Hepatocyte (in vitro differentiated cells): ENCODE measurements at regions not wholly inside any gene's neighbourhood (a gene's known extent, or its start where the extent isn't known, plus 50 kb on each side); places are given as distances from the start of the nearest gene placed in this dataset.

ENCODE experiments used
- CTCF ChIP-seq: fragments of 200-600 bp; sonication (generic); IDR thresholded peaks from 2 replicates; pipeline ENCODE4 v1.5.1; 2016; ENCODE audit warnings: antibody characterized with exemption, mild to moderate bottlenecking; ENCODE audit not compliant: poor library complexity
- EZH2 ChIP-seq: fragments of 200-600 bp; sonication (generic); IDR thresholded peaks from 2 replicates; pipeline ENCODE4 v1.6.1; 2016; ENCODE audit warnings: antibody characterized with exemption, mild to moderate bottlenecking, borderline replicate concordance

DNA sequence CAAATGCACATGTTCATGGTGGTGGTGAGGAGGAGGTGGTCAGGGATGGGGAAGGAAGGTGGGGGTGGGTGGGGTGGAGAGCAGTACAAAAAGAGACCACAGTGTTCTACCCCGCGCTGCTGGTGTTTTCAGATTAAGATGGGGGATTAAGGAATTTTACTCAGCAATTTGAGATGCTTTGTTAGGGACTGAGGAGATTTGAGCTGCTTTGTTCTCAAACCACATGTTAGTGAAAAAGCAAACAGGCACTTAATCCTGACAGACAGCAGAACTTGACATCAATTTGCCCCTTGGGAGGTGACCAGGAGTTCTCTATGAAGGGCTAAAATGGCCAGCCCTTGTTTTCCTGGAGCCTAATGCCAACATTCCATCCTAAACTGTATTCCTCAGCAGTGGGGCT is 244.5 kb downstream of the MEIS1 start:
- TF ChIP-seq EZH2 = no peak
- no peak for TF ChIP-seq CTCF
